ENCODE measurements at regions not wholly inside any gene's neighbourhood (a gene's known extent, or its start where the extent isn't known, plus 50 kb on each side); places are given as distances from the start of the nearest gene placed in this dataset.

GRCh38 chr1:55329808-55330432 is 114.8 kb upstream of the USP24 start:
- TF ChIP-seq POLR2A (IDR thresholded peaks at IDR 0.05), result no peak
- TF ChIP-seq CTCF (IDR thresholded peaks at IDR 0.05), result no peak

Measured in lower leg skin (tissue), 3 donors.